GM19397 (cell line): ENCODE measurements at regions not wholly inside any gene's neighbourhood (a gene's known extent, or its start where the extent isn't known, plus 50 kb on each side); places are given as distances from the start of the nearest gene placed in this dataset.

Source experiments
- ATAC-seq: cut with Tn5 transposase; IDR thresholded peaks from one replicate; pipeline ENCODE4 v1.9.1; 2021; ENCODE audit warnings: mild to moderate bottlenecking, moderate library complexity; ENCODE audit not compliant: unreplicated experiment

DNA sequence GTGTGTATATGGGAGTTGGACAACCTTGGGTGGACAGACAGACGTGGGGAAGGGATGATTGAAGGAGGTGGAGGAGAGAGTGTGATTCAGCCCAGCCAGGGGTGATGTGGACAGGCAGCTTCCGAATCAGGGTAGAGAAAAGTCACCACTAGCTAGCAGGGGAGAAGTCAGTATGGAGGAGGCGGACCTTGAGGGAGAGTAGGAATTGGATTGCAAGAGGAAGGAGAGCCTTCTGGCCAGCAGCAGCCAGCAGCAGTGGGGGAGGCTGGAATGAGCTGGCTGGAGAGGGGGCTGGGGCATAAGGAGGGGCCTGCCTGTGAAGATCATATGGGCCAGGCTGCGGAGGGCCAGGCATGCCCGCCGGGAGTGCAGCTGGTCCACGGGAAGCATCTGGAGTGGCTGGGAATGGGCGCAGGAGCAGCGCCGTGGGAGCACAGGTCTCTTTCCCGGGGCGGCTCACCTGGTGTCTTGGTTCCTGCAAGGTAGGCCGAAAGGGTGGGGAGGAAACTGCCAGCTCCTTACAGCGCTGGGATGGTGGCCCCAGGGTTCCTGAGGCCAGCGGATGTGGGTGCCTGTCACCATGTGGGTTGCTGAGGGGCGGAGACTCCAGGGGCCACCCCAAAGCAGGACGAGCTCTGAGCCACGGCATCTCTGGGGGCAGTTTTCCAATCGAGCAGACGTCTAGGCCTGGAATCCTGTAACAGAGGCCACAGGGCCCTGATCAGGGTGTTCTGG is 235.3 kb downstream of the SEC14L1 start:
- ATAC-seq = no peak

DNA sequence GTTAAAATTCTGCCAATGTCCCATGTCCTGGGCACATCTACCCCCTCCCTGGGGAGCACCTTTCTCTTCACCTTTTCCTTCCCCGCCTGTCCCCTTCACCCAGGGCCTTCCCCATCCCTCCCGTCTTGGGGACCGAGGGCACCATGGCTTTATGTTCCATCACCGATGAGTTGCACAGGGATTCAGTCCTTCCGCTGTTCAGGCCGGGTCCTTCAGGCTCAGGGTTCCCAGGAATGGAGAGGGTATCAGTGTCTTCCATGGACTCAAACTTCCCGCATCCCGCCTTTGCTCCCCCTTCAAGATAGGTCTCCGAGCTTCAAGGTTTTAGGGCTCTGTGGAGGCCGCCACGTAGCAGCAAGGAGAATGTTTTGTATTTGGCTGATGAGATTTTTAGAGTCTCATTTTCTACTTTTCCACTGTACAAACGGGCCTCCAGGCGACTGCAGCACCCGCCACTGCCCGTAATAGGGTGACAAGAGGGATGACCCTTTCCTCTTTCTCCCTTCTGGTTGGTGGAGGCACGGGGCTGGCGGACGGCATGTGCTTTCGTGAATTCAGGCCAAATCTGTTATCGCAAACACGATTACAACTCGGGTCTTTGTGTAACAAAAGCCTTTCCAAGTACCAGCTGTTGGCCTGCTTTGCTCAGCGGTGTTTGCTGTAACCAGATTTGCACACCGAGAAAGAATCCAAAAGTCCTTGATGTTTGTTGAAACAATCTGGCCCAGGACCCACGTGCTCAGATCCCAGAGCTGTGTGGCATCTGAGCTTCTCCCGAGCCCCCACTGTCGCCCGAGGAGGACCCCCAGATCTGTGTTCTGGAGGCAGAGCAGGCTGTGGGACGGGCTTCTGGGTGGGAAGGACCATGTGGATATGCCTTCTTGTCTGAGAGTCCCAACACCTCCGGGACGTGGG is 236.3 kb downstream of the SEC14L1 start:
- ATAC-seq = no peak

DNA sequence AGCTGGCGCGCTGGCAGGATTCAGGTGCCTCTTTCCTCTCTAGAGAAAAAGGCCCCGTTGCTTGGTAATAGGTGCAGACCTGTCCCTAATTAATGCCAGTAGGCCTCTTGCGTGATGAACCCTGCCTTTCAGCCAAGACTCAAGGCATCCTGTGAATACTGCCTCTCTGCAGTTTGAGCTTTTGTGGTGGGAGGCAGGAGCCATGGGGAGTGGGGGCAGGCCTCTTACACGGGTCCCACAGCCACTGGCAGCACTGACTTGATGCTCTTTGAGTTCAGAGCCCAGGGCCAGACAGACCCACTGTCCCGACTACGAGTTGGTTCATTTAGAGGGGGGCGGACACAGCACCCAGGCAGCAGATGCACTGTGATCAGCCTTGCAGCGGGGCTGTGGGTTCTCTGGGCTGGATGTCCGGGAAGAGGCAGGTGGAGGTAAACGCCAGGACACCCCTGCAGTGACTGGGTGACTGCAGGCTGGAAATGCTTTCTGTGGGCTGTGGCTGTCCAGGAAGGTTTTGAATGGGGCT is 237.0 kb downstream of the SEC14L1 start:
- ATAC-seq = no peak

DNA sequence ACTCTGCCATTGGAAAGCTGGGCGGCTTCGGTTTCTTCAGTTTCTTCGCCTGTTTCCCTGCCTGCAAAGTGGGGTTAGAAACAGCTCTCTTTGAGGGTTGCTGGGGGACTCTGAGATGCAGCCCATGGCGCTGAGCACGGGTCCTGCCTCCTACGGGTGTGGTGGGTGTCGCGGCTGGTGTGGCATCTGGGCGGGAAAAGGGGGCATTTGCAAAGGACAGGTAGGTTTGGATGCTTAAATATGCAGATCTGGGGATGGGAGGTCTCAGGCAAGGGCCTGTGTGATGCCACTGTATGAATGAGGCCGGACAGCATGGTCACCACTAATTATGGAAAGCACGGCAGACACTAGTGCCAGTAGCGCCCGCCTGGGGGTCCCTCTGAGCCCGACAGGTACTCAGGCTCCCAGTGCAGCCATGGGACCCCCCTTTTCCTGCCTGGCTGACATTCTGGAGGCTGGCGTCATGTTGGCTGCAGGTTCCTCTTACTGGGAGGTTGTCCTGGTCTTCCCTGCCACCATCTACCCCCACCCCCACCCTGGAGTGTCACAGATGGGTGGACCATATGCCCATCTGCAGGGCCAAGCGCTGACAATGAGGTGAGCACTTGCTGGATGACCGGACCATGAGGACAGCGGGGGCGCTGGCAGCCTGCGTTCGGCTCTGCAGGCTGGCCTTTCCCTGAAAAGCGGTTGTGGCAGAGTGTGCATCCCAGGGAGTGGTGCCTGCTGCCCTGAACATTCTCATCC is 237.7 kb downstream of the SEC14L1 start:
- no peak for ATAC-seq

DNA sequence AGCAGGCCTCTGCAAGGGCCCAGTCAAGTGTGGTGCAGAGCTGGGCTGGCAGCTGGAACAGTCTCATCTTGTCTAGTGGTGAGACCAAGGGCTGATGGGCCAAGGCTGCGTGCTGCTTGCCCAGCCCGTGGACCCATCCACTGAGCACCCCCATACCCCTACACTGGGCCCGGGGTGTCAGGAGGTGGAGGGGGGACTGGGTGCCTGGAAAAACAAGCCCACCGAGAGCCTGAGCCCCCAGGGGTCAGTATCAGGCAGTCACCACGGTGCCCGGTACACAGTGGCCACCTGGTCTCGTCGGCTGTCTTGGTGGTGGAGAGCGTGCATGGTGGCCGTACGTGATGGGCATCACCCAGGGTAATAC is 238.3 kb downstream of the SEC14L1 start:
- no peak for ATAC-seq

DNA sequence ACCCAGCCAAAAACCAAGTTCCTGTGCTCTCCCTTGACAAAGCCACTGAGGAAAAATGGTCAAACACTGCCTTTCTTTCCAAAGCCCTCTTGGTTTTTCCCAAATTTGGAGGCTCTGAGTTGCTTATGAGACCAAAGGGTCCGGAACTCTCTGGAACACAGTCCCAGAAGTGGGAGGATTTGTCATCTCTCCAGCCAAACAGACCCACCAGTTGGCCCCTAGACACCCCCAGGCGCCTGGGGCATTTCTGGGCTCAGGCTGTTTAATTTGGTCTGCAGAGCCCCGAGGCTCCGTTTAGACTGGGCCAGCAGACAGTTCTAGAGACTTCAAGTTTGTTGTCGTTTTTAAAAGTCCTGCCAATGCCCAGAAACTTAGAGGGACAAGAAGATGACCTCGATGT is 239.1 kb downstream of the SEC14L1 start:
- ATAC-seq = no peak

DNA sequence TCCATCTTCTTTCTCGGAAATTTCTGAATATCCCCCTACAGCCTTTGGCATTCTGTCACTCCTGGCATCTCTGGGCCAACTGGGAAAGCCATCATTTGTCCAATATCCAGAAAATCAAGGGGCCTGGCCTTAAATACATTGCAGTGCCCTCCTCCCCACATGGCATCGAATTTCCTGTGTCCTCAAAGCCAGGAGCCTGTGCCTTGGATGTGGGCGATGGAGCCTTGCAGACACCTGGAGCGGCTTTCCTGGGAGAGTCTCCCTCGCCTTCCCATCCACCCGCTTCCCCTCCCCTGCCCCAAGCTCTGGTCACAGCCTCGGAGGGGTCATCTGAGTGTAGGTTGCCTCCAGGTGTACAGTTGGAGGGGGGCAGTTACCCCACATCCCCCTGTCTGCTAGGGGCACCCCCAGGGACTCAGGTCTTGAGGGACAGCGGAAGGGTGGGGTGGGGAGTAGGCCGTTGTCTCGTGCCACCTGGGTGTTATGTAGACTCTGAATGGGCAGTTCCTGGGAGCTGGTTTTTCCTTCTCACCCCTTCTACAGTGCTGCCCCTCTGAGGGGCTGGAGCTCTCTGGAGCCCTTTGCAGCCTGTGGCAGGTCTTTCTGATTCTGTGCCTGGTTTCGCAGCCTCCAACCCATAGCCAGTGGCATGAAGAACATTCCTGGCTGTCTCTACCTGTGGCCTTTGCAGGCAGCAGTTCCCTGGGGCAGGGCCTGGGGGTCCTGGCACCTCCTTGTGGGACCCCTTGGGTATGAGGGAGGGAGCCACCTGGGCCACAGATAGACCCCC is 239.8 kb downstream of the SEC14L1 start:
- no peak for ATAC-seq

DNA sequence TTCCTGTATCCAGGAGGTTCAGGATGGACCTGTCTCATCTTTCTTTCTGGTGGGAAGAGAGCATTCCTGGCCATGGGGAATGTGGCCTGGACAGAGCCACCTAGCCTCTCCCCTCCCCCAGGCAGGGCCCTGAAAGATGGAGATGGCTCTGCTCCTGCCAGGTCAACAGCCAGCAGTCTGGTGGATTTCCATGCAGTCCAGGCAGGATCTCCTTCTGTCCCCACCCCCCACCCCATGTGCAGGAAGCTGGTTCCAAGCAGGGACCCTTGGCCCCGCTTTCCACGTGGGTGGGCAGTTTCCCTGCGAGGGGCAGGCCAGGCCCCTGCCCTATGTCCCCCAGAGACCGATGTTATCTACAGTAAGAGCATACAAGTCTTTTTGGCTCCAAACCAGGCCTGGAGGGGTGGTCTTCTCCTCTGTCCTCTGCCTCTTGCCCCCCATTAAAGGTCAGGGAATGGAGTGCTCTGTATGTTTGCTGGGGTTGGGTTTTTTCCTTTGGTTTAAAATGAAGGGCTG is 240.5 kb downstream of the SEC14L1 start:
- ATAC-seq = no peak

DNA sequence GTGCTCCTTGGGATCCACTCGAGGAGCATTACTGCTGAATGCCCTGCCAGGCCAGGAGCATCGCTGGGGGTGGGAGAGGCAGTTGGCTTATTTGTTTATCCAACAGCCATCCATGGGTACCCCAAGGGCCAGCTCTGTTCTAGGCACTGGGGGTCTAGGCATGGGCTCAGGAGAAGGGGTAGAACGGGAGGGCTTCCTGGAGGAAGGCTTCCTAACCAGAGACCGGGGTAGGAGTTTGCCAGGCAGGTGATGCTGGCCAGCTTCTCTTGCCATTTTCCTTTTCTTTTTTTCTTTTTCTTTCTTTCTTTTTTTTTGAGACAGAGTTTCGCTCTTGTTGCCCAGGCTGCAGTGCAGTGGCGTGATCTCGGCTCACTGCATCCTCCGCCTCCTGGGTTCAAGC is 241.0 kb downstream of the SEC14L1 start:
- no peak for ATAC-seq

DNA sequence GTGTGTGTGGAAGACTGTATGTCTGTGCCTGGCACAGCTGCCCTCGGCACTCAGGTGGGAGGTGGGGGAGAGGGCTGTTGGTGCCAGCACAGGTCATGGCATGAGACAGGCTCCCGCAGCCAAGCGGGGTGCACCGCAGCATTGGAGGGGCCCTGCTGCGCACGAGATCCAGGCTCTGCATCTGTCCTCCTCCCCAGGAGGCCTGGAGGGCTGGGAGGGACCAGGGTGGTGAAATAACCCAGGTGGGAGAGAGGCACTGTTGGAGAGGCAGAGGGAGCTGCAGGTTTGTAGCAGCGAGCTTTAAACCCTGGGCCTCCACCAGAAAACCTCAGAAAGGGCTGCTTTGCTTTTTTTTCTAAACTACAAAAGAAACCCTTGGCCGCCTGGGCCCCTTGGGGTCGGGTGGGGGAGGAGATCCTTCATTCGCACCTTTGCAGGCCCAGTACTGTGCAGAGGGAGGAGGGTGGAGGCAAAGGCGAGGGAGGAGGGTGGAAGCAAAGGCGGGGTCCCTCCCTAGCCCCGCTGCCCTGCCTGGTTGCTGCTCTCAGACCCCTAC is 241.7 kb downstream of the SEC14L1 start:
- no peak for ATAC-seq

DNA sequence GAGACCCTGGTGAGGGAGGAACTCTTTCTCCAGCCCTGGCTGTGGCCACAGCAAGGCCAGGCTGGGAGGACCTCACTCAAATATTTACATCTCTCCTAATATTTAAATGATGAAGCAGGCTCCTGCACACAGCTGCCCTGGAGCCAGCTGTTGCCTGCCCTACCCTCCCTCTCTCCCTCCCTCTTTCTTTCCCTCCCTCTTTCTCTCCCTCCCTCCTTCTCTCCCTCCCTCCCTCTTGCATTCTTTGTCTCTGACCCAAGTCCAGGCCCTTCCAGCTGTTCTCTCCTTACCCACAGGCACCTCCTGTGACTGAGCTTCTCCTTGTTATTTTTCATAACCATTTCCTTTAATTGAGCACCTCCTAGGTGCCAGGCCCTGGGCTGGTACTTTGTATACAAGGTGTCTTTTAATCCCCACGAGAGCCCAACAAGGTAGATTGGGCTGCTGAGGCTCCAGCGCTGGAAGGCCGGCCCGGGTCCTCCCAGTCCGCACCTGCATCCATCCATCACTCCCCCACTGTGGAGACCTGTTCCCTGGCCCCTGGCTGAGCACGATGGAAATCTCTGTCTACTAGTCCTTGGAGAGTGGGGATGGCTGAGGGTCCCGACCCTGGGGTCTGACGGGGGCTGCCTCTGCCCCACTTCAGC is 242.3 kb downstream of the SEC14L1 start:
- ATAC-seq = no peak

DNA sequence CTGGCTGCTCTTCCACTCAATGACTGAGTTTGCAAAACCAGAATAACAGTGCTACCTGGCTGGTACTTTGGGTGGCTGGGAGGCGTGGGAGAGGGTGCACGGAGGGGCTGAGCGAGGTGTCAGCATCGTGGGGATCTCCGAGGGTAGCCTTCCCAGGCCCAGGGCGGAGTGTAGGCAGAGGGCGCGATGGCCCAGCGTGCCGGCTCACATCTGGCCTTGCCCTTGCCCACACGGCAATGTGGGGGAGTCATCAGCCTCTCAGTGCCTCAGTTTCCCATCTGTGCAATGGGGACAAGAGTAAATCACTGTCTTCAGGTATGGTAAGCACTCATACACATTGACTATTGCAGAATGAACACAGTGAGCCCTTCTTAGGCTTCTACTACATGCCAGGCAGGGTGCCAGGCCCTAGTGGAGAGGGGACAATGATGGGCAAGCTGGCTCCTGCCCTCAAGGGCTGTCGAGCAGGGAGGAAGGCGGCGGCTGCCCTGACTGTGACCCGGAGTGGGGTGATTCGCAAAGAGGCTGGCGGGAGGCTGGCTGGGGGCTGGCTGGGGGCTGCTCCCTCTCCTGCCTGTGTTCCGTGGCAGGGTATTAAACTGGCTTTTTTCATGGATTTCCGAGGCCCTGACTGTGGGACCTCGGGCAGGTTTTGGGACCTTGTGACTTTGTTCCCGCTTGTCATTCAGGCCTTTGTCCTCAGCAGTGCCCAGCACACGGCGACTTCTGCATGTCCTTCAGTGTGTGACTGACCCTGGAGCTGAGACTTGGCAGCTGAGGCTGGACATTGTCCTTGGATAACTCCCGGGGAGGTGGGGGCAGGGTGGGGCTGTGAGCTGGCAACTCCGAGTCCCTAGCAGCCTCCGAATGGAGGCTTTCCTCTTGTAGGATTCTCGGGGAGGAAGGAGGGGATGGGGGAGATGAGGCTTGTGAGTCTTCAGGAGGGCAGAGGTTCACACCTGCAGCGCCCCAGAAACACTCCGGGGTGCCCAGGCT is 243.1 kb downstream of the SEC14L1 start:
- no peak for ATAC-seq

DNA sequence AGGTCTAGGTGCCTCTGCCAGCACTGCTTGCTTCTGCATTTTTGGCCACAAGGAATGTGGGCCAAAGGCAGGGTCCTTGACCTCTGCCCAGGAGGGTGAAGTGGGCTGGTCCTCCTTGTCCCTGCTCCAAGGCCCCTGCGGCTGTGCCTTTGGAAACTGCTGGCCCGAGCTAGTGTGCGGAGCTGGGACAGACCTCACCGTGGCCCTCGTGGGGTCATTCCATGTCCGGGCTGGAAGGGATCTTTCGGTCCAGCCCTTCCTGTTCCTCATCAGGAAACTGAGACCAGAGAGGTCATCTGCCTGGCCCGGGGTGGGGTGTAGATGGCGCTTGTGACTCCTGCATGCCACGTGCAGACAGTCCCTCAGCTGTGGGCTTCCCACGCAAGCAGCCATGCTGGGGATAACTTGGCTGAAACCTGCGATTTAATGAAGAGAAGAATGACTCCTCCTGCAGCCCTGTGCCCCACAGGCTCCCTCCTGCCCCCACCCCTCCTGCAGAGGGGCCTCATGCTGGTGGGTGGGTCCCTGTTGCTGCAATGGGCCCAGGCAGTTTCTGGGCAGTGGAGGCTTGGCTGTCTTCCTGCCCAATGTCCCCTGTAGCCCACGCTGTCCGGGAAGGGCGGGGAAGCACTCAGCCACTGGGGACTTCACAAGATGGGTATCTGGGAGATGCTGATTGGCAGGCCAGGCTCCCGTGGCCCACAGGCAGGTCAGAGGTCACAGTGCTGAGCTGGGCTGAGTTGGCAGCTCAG is 245.2 kb downstream of the SEC14L1 start:
- ATAC-seq = no peak

DNA sequence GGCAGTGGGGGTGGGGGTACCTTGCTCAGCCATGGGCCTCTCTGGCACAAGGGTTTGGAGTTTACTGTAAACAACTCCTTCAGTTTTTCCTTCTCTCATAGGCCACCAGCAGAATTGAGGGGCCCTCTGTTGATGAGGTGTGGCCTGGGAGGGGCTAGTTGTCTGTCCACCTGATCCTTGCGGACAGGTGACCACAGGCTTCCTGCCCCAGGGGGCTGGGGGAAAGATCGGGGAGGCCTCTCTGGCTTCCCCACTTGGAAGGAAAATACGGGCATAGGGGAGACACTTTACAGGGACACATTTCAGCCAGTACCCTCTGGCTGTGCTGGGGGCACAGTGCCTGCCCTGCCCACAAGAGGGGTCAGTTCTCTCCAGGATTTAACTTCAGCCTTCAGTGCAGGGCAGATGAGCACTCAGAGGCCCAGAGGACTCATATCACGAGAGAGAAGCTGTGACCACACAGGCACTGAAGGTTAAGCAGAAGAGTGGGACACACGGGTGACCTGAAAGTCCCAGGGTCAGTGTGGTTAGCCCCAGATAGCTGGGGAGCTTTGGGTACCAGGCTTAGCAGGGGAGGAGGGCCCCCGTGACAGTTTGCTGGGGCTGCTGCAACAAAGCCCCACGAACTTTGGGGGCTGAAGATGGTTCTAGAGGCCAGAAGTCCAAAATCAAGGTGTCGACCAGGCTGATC is 245.9 kb downstream of the SEC14L1 start:
- ATAC-seq = no peak

DNA sequence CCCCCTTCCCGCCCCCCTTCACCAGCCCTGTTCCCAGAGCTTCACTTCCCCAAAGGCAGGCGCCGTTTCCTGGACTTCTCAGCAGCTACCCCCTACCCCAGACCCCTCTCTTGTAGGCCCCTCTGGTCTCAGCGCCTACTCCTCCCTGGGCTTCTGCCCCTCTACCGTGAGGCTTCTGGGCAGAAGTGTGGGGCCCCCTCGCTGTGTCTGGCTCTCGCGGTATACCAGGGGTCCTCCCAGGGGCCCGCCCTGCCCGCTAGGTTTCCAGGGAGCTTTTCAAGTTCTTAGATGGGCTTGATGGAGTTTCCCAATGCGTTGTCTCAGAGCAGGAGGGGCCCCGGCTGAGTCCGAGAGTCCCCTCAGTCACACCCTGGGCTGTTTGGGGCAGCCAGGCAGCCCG is 247.1 kb downstream of the SEC14L1 start:
- no peak for ATAC-seq

DNA sequence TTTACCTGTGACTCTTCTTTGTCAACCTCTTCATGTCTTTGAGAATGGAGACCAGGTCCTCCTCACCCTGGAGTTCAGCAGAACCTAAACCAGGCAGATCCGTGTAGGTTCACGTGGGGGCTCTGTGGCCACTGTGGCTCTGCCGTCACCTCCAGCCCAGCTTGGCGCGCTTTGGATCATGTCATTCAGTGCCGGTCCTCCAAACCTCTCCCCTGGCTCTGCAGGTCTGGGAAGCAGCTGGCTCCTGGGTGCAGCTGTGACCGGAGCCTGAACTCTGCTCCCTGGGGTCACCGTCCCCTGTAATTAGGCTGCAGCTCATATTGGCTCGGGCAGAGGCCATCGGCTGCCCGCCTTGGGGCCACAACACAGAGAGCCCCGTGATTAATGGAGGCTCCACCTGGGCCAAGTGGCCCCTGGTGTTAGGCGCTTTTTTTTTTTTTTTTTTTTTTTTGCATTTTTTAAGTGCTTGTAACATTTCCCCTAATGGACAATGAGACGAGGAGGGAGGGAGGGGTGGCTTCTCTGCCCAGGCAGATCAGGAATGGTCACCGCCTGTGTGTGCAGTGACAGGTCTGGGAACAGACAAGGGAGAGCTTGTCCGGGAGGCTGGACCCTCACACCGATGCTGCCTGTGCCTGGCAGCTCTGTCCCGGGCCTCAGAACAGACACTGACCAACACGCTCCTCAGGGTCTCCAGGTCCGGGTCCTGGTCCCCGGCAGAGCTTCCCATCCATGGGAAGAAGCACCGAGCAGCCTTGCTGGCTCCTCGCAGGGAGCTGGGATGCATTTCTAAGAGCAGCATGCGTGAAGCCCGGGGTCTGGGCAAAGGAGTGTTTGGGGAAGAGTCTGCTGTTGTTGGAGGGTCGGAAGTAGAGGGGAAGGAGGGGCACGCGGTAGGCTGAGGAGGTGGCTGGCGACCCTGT is 247.9 kb downstream of the SEC14L1 start:
- no peak for ATAC-seq
